GM12878 (cell line): ENCODE measurements at regions not wholly inside any gene's neighbourhood (a gene's known extent, or its start where the extent isn't known, plus 50 kb on each side); places are given as distances from the start of the nearest gene placed in this dataset.
A peak's percentile ranks its signal among the peaks of the same experiment; 100 is the strongest.

Experiments used
- ATAC-seq: fragments of 200-7000 bp; cut with Tn5 transposase; 3 replicates; pipeline ENCODE4 v1.9.1; 2020; ENCODE audit warnings: mild to moderate bottlenecking, moderate library complexity
- BruUV-seq: library from RNA; stranded (reverse); fragments of 400-500 nt; replicated peaks from 2 replicates; lab custom pipeline; 2021; lab: Mats Ljungman, UMichigan
- CTCF ChIA-PET: fragments of 300-600 bp; sonication (Branson Sonifier 250); formaldehyde crosslinking; extraction: SDS; loops from one replicate; lab custom pipeline; 2021; ENCODE audit warnings: inconsistent platforms; lab: Yijun Ruan, JAX
- POLR2A ChIA-PET: fragments of 350-600 bp; formaldehyde crosslinking; extraction: SDS; loops from one replicate; lab custom pipeline; 2021; ENCODE audit warnings: inconsistent platforms; lab: Charles Lee
- RAD21 ChIA-PET: fragments of 300-600 bp; sonication (Branson Sonifier 250); formaldehyde crosslinking; loops from one replicate; lab custom pipeline; 2023; ENCODE audit warnings: antibody characterized with exemption; ENCODE audit not compliant: unreplicated experiment; lab: Charles Lee
- SMC1A ChIA-PET: fragments of 300-600 bp; sonication (Branson Sonifier 250); formaldehyde crosslinking; loops from one replicate; lab custom pipeline; 2023; ENCODE audit not compliant: unreplicated experiment, uncharacterized antibody; lab: Charles Lee
- DNase-seq: peaks from one replicate; pipeline ENCODE4 v3.0.0-alpha.2; 2011; ENCODE audit warnings: low read depth, low spot score
- FAIRE-seq: peaks from 3 replicates; lab custom pipeline; 2011; peaks lifted over from hg19 to GRCh38; lab: Jason Lieb, UNC
- H2AFZ ChIP-seq: 2 replicates; pipeline ENCODE4 v1.6.0; 2011; ENCODE audit warnings: low read depth, low read length, control low read depth; ENCODE audit not compliant: control insufficient read depth
- H3K27ac ChIP-seq: 2 replicates; pipeline ENCODE4 v1.5.1; 2011; ENCODE audit warnings: control low read depth; ENCODE audit not compliant: control insufficient read depth, insufficient read depth
- H3K27me3 ChIP-seq, 2 experiments: replicated peaks in 1 of 2; 2 replicates each; pipeline versions ENCODE4 v1.6.0 to v1.6.1; 2011; ENCODE audit warnings: low read length in 1 of 2; ENCODE audit not compliant: control insufficient read depth in 2 of 2, insufficient read depth in 2 of 2
- H3K36me3 ChIP-seq, 2 experiments: 2 replicates each; pipeline ENCODE4 v1.5.1; 2011; ENCODE audit warnings: low read length in 1 of 2; ENCODE audit not compliant: control insufficient read depth in 2 of 2, insufficient read depth in 2 of 2
- H3K4me1 ChIP-seq: 2 replicates; pipeline ENCODE4 v1.6.1; 2011; ENCODE audit warnings: mild to moderate bottlenecking, low read length, moderate library complexity, mixed read lengths; ENCODE audit not compliant: control insufficient read depth, insufficient read depth
- H3K4me2 ChIP-seq: 2 replicates; pipeline ENCODE4 v1.6.0; 2011; ENCODE audit warnings: control low read depth; ENCODE audit not compliant: control insufficient read depth, insufficient read depth
- H3K4me3 ChIP-seq: fragments of 200-600 bp; sonication (generic); 2 replicates; pipeline ENCODE4 v1.5.1; 2016
- H3K79me2 ChIP-seq: 2 replicates; pipeline ENCODE4 v1.6.0; 2011; ENCODE audit warnings: low read length; ENCODE audit not compliant: control insufficient read depth, insufficient read depth
- H3K9ac ChIP-seq: 2 replicates; pipeline ENCODE4 v1.8.0; 2011; ENCODE audit warnings: low read length, control low read depth, mixed read lengths; ENCODE audit not compliant: control insufficient read depth, insufficient read depth
- H3K9me3 ChIP-seq: replicated peaks from 3 replicates; pipeline ENCODE4 v1.5.1; 2011; ENCODE audit warnings: mild to moderate bottlenecking, low read length; ENCODE audit not compliant: control insufficient read depth, insufficient read depth
- H4K20me1 ChIP-seq: 2 replicates; pipeline ENCODE4 v1.6.0; 2011; ENCODE audit not compliant: control insufficient read depth, insufficient read depth
- CBX3 ChIP-seq: fragments of 200-600 bp; sonication (generic); IDR thresholded peaks from 2 replicates; pipeline ENCODE4 v1.6.1; 2016; ENCODE audit warnings: low read depth, borderline replicate concordance
- EZH2 ChIP-seq: IDR thresholded peaks from 2 replicates; pipeline ENCODE4 v1.6.1; 2012; ENCODE audit warnings: low read depth, mild to moderate bottlenecking, control low read depth, inconsistent platforms, low read length, borderline replicate concordance; ENCODE audit not compliant: control insufficient read depth
- FOXK2 ChIP-seq: fragments of 450-650 bp; IDR thresholded peaks from 2 replicates; pipeline ENCODE4 v1.6.1; 2017; ENCODE audit warnings: mild to moderate bottlenecking, moderate library complexity
- FOXM1 ChIP-seq: IDR thresholded peaks from 2 replicates; pipeline ENCODE4 v1.6.1; 2012; ENCODE audit warnings: low read depth, mild to moderate bottlenecking, inconsistent platforms, low read length, moderate library complexity
- MYC ChIP-seq: IDR thresholded peaks from 2 replicates; pipeline ENCODE4 v1.6.1; 2011; ENCODE audit warnings: mild to moderate bottlenecking, low read length, moderate library complexity, inconsistent platforms; ENCODE audit not compliant: insufficient read depth, insufficient replicate concordance, insufficient read length, severe bottlenecking
- NR2C1 ChIP-seq: fragments of 450-650 bp; IDR thresholded peaks from 2 replicates; pipeline ENCODE4 v1.6.1; 2017; ENCODE audit warnings: antibody characterized with exemption, mild to moderate bottlenecking, moderate library complexity
- POLR2AphosphoS5 ChIP-seq: IDR thresholded peaks from 2 replicates; pipeline ENCODE4 v1.6.1; 2011; ENCODE audit warnings: mild to moderate bottlenecking, low read length, inconsistent platforms
- RAD51 ChIP-seq: fragments of 450-650 bp; IDR thresholded peaks from 2 replicates; pipeline ENCODE4 v1.6.1; 2016; ENCODE audit warnings: moderate library complexity, mild to moderate bottlenecking, inconsistent platforms
- TBL1XR1 ChIP-seq: IDR thresholded peaks from 2 replicates; pipeline ENCODE4 v1.6.1; 2012; ENCODE audit warnings: low read depth, low read length, improper control_type of control experiment
- TCF7 ChIP-seq: IDR thresholded peaks from 2 replicates; pipeline ENCODE4 v1.6.1; 2014; ENCODE audit warnings: antibody characterized with exemption, borderline replicate concordance
- WGBS: methylation state at CpG from one replicate; pipeline ENCODE4 v1.1.6; 2016; ENCODE audit warnings: low lambda C conversion rate; ENCODE audit not compliant: insufficient replicate concordance, insufficient coverage; ENCODE audit errors: missing lambda C conversion rate; 5-methylcytosine and 5-hydroxymethylcytosine counted together
- in situ Hi-C: fragments of 300-500 bp; cut with MboI; formaldehyde crosslinking; loops from 9 replicates; pipeline ENCODE4 v1.14.3; 2018; ENCODE audit warnings: mixed read lengths
- intact Hi-C: fragments of 100-400 bp; cut with micrococcal nuclease; formaldehyde crosslinking; loops from one replicate; pipeline ENCODE4 v1.14.2; 2022; ENCODE audit not compliant: unreplicated experiment

DNA sequence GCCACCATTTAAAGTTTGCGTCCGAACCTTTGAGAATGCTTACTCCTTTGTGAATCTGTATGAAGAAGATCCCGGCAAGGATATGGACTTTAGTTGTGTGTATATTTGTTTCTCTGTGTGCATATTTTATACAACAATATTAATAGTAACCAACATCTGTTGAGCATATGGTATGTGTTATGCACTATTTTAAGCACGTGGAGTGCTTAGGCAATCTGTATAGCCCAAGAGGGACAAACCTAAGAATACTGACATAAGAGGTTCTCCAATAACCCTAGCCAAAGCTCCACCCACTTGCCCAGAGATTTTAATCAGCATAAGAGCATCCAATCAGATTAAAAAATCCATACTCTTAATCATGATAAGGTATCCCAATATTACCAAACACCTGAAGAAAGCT, 92.7 kb downstream of the MAB21L3 start:
- no peaks in the 10 kb centered on the region for H3K79me2 ChIP-seq
- TF ChIP-seq TCF7 (no peak), POLR2AphosphoS5 (no peak), MYC (no peak), FOXM1 (no peak), FOXK2 (no peak), EZH2 (no peak), NR2C1 (no peak)
- TF ChIP-seq, all 136 proteins: peak for 0
- DNase-seq = no peak
- intact Hi-C loops = no loop called here
- ChIA-PET POLR2A (no interaction called here), SMC1A (interaction anchor here (0.7 to 1.9 kb wide), 3 partner anchors 10 to 110 kb away, joined by 3 to 4 read pairs (median 3); no protein-coding TSS in a partner anchor), CTCF (no interaction called here), RAD21 (no interaction called here)
- Histone ChIP-seq H3K4me2 (no peak overlapping the region), H3K9me3 (no peaks in the 10 kb centered on the region), H2AFZ (no peak overlapping the region), H3K27me3 (peaks cover 2 to 5% of the 10 kb centered on the region in 2 experiments; a peak in 2 of 4 replicates), H3K27ac (no peak overlapping the region), H3K4me1 (no peaks in the 10 kb centered on the region), H3K36me3 (no peaks in the 10 kb centered on the region), H4K20me1 (no peaks in the 10 kb centered on the region), H3K9ac (no peak overlapping the region), H3K4me3 (no peak overlapping the region)
- in situ Hi-C loops = no loop called here
- no TSS peak for BruUV-seq
- 46% methylated on average over 4 of the region's 4 CpGs for WGBS
- no peak for FAIRE-seq
- no peak for ATAC-seq

DNA sequence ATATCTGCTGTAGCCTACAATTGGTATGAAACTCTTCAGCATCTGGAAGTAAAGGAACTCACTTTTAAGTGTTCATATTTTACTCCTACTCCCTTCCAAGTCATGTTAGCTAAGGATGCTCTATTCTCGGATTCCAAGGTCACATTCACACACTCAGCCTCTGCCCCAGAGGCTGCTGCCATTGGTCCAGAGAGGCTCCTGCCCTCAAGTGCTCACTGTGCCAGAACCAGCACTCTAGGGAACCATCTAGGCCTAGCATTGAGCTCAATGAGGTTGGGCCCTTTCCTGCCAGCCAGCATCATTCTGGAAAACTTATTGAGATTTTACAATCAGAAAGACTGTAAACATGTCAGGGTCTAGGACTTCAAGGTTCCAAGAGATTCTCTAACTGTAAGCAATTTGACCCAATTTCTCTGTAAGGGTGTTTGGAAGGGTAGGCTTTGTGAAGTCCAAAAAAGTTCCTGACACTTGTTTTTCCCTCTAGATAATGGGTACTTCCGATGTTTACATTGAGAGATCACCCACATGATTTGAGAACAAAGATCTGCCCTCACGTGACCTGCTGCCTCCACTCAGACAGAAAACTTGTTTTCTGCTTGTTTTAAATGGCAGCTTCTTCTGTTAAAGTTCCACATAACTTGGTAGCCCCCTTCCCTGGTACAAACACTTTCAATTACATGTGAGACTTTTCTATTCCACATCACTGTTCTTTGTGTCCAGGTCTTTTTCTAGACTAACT, 94.9 kb downstream of the MAB21L3 start:
- Histone ChIP-seq H3K36me3 (no peaks in the 10 kb centered on the region), H3K9ac (no peak overlapping the region), H3K9me3 (no peaks in the 10 kb centered on the region), H3K4me3 (no peak overlapping the region), H3K4me2 (no peak overlapping the region), H4K20me1 (no peaks in the 10 kb centered on the region), H3K27ac (no peak overlapping the region), H3K79me2 (no peaks in the 10 kb centered on the region), H2AFZ (no peak overlapping the region), H3K27me3 (peaks cover 0 to 8% of the 10 kb centered on the region in 2 experiments; a peak in 2 of 4 replicates), H3K4me1 (no peaks in the 10 kb centered on the region)
- POLR2A ChIA-PET = no interaction called here
- CTCF ChIA-PET = no interaction called here
- no peak for ATAC-seq
- no TSS peak for BruUV-seq
- intact Hi-C loops (no loop called here), in situ Hi-C loops (no loop called here)
- SMC1A ChIA-PET = no interaction called here
- WGBS = 25% methylated on average over 3 of the region's 3 CpGs
- FAIRE-seq = no peak
- RAD21 ChIA-PET = no interaction called here
- TF ChIP-seq RAD51 = peak; percentile 23; the same call in 1 of the 2 replicates
- no peak for TF ChIP-seq TBL1XR1
- no peak for TF ChIP-seq CBX3
- DNase-seq = no peak
